ENCODE measurements at regions not wholly inside any gene's neighbourhood (a gene's known extent, or its start where the extent isn't known, plus 50 kb on each side); places are given as distances from the start of the nearest gene placed in this dataset.

GRCh38 chr11:113556036-113556435, 80.8 kb upstream of the DRD2 start:
- Histone ChIP-seq H3K79me2 (ENCODE audit: control insufficient read depth, insufficient read depth, low read length) (no peaks in the 10 kb centered on the region), H3K27me3 (replicated peaks in 1 of 2; ENCODE audit: control insufficient read depth in 2 of 2, insufficient read depth in 2 of 2, low read length in 1 of 2) (peaks cover 0 to 2% of the 10 kb centered on the region in 2 experiments; a peak in 1 of 4 replicates), H4K20me1 (ENCODE audit: control insufficient read depth, insufficient read depth) (no peaks in the 10 kb centered on the region), H2AFZ (ENCODE audit: control insufficient read depth, low read depth, low read length) (no peak overlapping the region), H3K4me1 (ENCODE audit: control insufficient read depth, insufficient read depth, low read length) (no peaks in the 10 kb centered on the region), H3K36me3 (ENCODE audit: control insufficient read depth in 2 of 2, insufficient read depth in 2 of 2, low read length in 1 of 2) (no peaks in the 10 kb centered on the region), H3K9ac (ENCODE audit: control insufficient read depth, insufficient read depth, low read length) (no peak overlapping the region), H3K9me3 (replicated peaks; ENCODE audit: control insufficient read depth, insufficient read depth, low read length) (no peaks in the 10 kb centered on the region), H3K4me3 (no peak overlapping the region), H3K27ac (ENCODE audit: control insufficient read depth, insufficient read depth) (no peak overlapping the region), H3K4me2 (ENCODE audit: control insufficient read depth, insufficient read depth) (no peak overlapping the region)
- ChIA-PET CTCF (interaction anchor here (0.6 kb wide), 1 partner anchor 274 kb away, joined by 4 read pairs; no protein-coding TSS in a partner anchor), POLR2A (no interaction called here), SMC1A (ENCODE audit: uncharacterized antibody, unreplicated experiment) (no interaction called here), RAD21 (ENCODE audit: unreplicated experiment) (no interaction called here)
- FAIRE-seq (no peak), ATAC-seq (no peak), DNase-seq (ENCODE audit: low read depth, low spot score) (no peak)
- BruUV-seq (replicated peaks), result no TSS peak
- intact Hi-C loops (cut with micrococcal nuclease; ENCODE audit: unreplicated experiment), result no loop called here
- TF ChIP-seq ELK1 (IDR thresholded peaks at IDR 0.05; ENCODE audit: low read depth, low read length) (no peak), SIN3A (IDR thresholded peaks at IDR 0.05; ENCODE audit: low read depth, low read length) (no peak), HDGF (IDR thresholded peaks at IDR 0.05) (no peak), ZBTB33 (IDR thresholded peaks at IDR 0.05) (no peak)
- WGBS (ENCODE audit: insufficient coverage, insufficient replicate concordance, low lambda C conversion rate, missing lambda C conversion rate), result 31% methylated on average over 3 of the region's 3 CpGs
- in situ Hi-C loops (cut with MboI), result no loop called here

- H3K4me3 ChIP-seq, result no peak overlapping the region
- H3K36me3 ChIP-seq (ENCODE audit: control insufficient read depth in 2 of 2, insufficient read depth in 2 of 2, low read length in 1 of 2), result no peaks in the 10 kb centered on the region
- DNase-seq (ENCODE audit: low read depth, low spot score), result no peak
- ChIA-PET SMC1A (ENCODE audit: uncharacterized antibody, unreplicated experiment) (no interaction called here), RAD21 (ENCODE audit: unreplicated experiment) (no interaction called here), POLR2A (no interaction called here), CTCF (interaction anchor here (0.6 kb wide), 1 partner anchor 275 kb away, joined by 4 read pairs; no protein-coding TSS in a partner anchor)
- FAIRE-seq, result no peak
- H3K79me2 ChIP-seq (ENCODE audit: control insufficient read depth, insufficient read depth, low read length), result no peaks in the 10 kb centered on the region
- H2AFZ ChIP-seq (ENCODE audit: control insufficient read depth, low read depth, low read length), result no peak overlapping the region
- no peak for TF ChIP-seq PAX8 (IDR thresholded peaks at IDR 0.05)
- TF ChIP-seq LARP7 (IDR thresholded peaks at IDR 0.05), result no peak
- no peak for TF ChIP-seq TARDBP (IDR thresholded peaks at IDR 0.05; ENCODE audit: borderline replicate concordance)
- no peak overlapping the region for H3K27ac ChIP-seq (ENCODE audit: control insufficient read depth, insufficient read depth)
- no peaks in the 10 kb centered on the region; a peak in 2 of 4 replicates for H3K27me3 ChIP-seq (replicated peaks in 1 of 2; ENCODE audit: control insufficient read depth in 2 of 2, insufficient read depth in 2 of 2, low read length in 1 of 2)
- ATAC-seq, result no peak
- no peak overlapping the region for H3K9ac ChIP-seq (ENCODE audit: control insufficient read depth, insufficient read depth, low read length)
- BruUV-seq (replicated peaks), result no TSS peak
- no peak overlapping the region for H3K4me2 ChIP-seq (ENCODE audit: control insufficient read depth, insufficient read depth)
- WGBS (ENCODE audit: insufficient coverage, insufficient replicate concordance, low lambda C conversion rate, missing lambda C conversion rate), result 0% methylated on average over 2 of the region's 2 CpGs
- H3K4me1 ChIP-seq (ENCODE audit: control insufficient read depth, insufficient read depth, low read length), result no peaks in the 10 kb centered on the region
- intact Hi-C loops (cut with micrococcal nuclease; ENCODE audit: unreplicated experiment), result no loop called here
- no peaks in the 10 kb centered on the region for H3K9me3 ChIP-seq (replicated peaks; ENCODE audit: control insufficient read depth, insufficient read depth, low read length)
- H4K20me1 ChIP-seq (ENCODE audit: control insufficient read depth, insufficient read depth), result no peaks in the 10 kb centered on the region
- in situ Hi-C loops (cut with MboI), result no loop called here
Measured at GRCh38 chr11:113555071-113555619, 79.9 kb upstream of the DRD2 start.
